Rectal smooth muscle tissue (tissue), 1 donor: ENCODE measurements at regions not wholly inside any gene's neighbourhood (a gene's known extent, or its start where the extent isn't known, plus 50 kb on each side); places are given as distances from the start of the nearest gene placed in this dataset.

Source experiments
- H3K27ac ChIP-seq: one replicate; pipeline ENCODE4 v1.7.0; 2013; ENCODE audit warnings: low read depth, low read length, inconsistent platforms
- H3K27me3 ChIP-seq: one replicate; pipeline ENCODE4 v1.7.0; 2013; ENCODE audit warnings: low read length; ENCODE audit not compliant: control insufficient read depth, insufficient read depth
- H3K36me3 ChIP-seq: one replicate; pipeline ENCODE4 v1.7.0; 2013; ENCODE audit warnings: low read length; ENCODE audit not compliant: control insufficient read depth, insufficient read depth
- H3K4me1 ChIP-seq: one replicate; pipeline ENCODE4 v1.7.0; 2013; ENCODE audit warnings: low read length; ENCODE audit not compliant: control insufficient read depth, insufficient read depth
- H3K4me3 ChIP-seq: one replicate; pipeline ENCODE4 v1.7.0; 2013; ENCODE audit warnings: low read length
- H3K9ac ChIP-seq: one replicate; pipeline ENCODE4 v1.7.0; 2013; ENCODE audit warnings: low read length

GRCh38 chr11:19391652-19392051, 150.9 kb upstream of the E2F8 start:
- Histone ChIP-seq H3K27me3 (no peaks in the 10 kb centered on the region), H3K27ac (no peak overlapping the region), H3K4me3 (no peak overlapping the region), H3K36me3 (no peaks in the 10 kb centered on the region), H3K9ac (no peak overlapping the region), H3K4me1 (no peaks in the 10 kb centered on the region)

- no peak overlapping the region for H3K4me3 ChIP-seq
- H3K4me1 ChIP-seq: no peaks in the 10 kb centered on the region
- H3K27ac ChIP-seq: no peak overlapping the region
- H3K27me3 ChIP-seq: no peaks in the 10 kb centered on the region
- no peak overlapping the region for H3K9ac ChIP-seq
- no peaks in the 10 kb centered on the region for H3K36me3 ChIP-seq
Observed at GRCh38 chr11:19391026-19391425, 150.3 kb upstream of the E2F8 start.

- H3K36me3 ChIP-seq: no peaks in the 10 kb centered on the region
- H3K4me1 ChIP-seq: no peaks in the 10 kb centered on the region
- no peak overlapping the region for H3K27ac ChIP-seq
- no peaks in the 10 kb centered on the region for H3K27me3 ChIP-seq
- no peak overlapping the region for H3K9ac ChIP-seq
- H3K4me3 ChIP-seq: no peak overlapping the region
Observed at GRCh38 chr11:19389787-19390303, 149.1 kb upstream of the E2F8 start.

GRCh38 chr11:19382131-19382611, 141.4 kb upstream of the E2F8 start:
- H3K9ac ChIP-seq: no peak overlapping the region
- no peaks in the 10 kb centered on the region for H3K27me3 ChIP-seq
- no peaks in the 10 kb centered on the region for H3K36me3 ChIP-seq
- no peak overlapping the region for H3K4me3 ChIP-seq
- no peaks in the 10 kb centered on the region for H3K4me1 ChIP-seq
- no peak overlapping the region for H3K27ac ChIP-seq

- no peak overlapping the region for H3K27ac ChIP-seq
- no peak overlapping the region for H3K9ac ChIP-seq
- H3K4me3 ChIP-seq: no peak overlapping the region
- no peaks in the 10 kb centered on the region for H3K27me3 ChIP-seq
- H3K4me1 ChIP-seq: no peaks in the 10 kb centered on the region
- H3K36me3 ChIP-seq: no peaks in the 10 kb centered on the region
Observed at GRCh38 chr11:19380375-19380774, 139.6 kb upstream of the E2F8 start.

- Histone ChIP-seq H3K9ac (no peak overlapping the region), H3K4me3 (no peak overlapping the region), H3K4me1 (no peaks in the 10 kb centered on the region), H3K36me3 (no peaks in the 10 kb centered on the region), H3K27me3 (no peaks in the 10 kb centered on the region), H3K27ac (no peak overlapping the region)
Observed at GRCh38 chr11:19379465-19379864, 138.7 kb upstream of the E2F8 start.

GRCh38 chr11:19378814-19379213, 138.1 kb upstream of the E2F8 start:
- no peak overlapping the region for H3K9ac ChIP-seq
- H3K36me3 ChIP-seq: no peaks in the 10 kb centered on the region
- H3K27me3 ChIP-seq: no peaks in the 10 kb centered on the region
- no peak overlapping the region for H3K4me3 ChIP-seq
- H3K4me1 ChIP-seq: no peaks in the 10 kb centered on the region
- H3K27ac ChIP-seq: no peak overlapping the region

- Histone ChIP-seq H3K4me3 (no peak overlapping the region), H3K9ac (no peak overlapping the region), H3K36me3 (no peaks in the 10 kb centered on the region), H3K27me3 (no peaks in the 10 kb centered on the region), H3K4me1 (no peaks in the 10 kb centered on the region), H3K27ac (no peak overlapping the region)
Observed at GRCh38 chr11:19377881-19378280, 137.1 kb upstream of the E2F8 start.

GRCh38 chr11:19375440-19375839, 134.7 kb upstream of the E2F8 start:
- no peak overlapping the region for H3K27ac ChIP-seq
- no peaks in the 10 kb centered on the region for H3K36me3 ChIP-seq
- no peaks in the 10 kb centered on the region for H3K4me1 ChIP-seq
- no peak overlapping the region for H3K9ac ChIP-seq
- no peak overlapping the region for H3K4me3 ChIP-seq
- no peaks in the 10 kb centered on the region for H3K27me3 ChIP-seq

GRCh38 chr11:19374151-19374569, 133.4 kb upstream of the E2F8 start:
- Histone ChIP-seq H3K27me3 (no peaks in the 10 kb centered on the region), H3K27ac (no peak overlapping the region), H3K9ac (no peak overlapping the region), H3K4me3 (no peak overlapping the region), H3K36me3 (no peaks in the 10 kb centered on the region), H3K4me1 (no peaks in the 10 kb centered on the region)

GRCh38 chr11:19372381-19372780, 131.6 kb upstream of the E2F8 start:
- Histone ChIP-seq H3K36me3 (no peaks in the 10 kb centered on the region), H3K4me1 (no peaks in the 10 kb centered on the region)

GRCh38 chr11:19370100-19370861, 129.5 kb upstream of the E2F8 start:
- Histone ChIP-seq H3K4me3 (no peak overlapping the region), H3K27me3 (no peaks in the 10 kb centered on the region), H3K27ac (no peak overlapping the region), H3K4me1 (no peaks in the 10 kb centered on the region), H3K36me3 (no peaks in the 10 kb centered on the region), H3K9ac (no peak overlapping the region)

More at GRCh38 chr11:19372381-19372780, 131.6 kb upstream of the E2F8 start:
- no peak overlapping the region for H3K9ac ChIP-seq
- H3K27ac ChIP-seq: no peak overlapping the region
- H3K27me3 ChIP-seq: no peaks in the 10 kb centered on the region
- H3K4me3 ChIP-seq: no peak overlapping the region
